WTC11 (cell line): ENCODE measurements at regions not wholly inside any gene's neighbourhood (a gene's known extent, or its start where the extent isn't known, plus 50 kb on each side); places are given as distances from the start of the nearest gene placed in this dataset.

ENCODE experiments used
- ATAC-seq: fragments of 200-7000 bp; cut with Tn5 transposase; 2 replicates; pipeline ENCODE4 v1.10.0; 2021; ENCODE audit warnings: mild to moderate bottlenecking, moderate library complexity
- CTCF ChIA-PET: fragments of 300-600 bp; sonication (Branson Sonifier 250); formaldehyde crosslinking; loops from one replicate; lab custom pipeline; 2021; ENCODE audit warnings: antibody characterized with exemption; lab: Charles Lee
- POLR2A ChIA-PET: fragments of 350-600 bp; sonication (Branson Sonifier 250); formaldehyde crosslinking; loops from one replicate; lab custom pipeline; 2021; ENCODE audit warnings: antibody characterized with exemption; lab: Charles Lee
- DNase-seq: peaks from one replicate; pipeline ENCODE4 v3.0.0; 2021; ENCODE audit warnings: low spot score
- H3K27ac Mint-ChIP-seq: 2 replicates; pipeline ENCODE4 v1.8.0; 2021; ENCODE audit warnings: mixed read lengths
- H3K27me3 Mint-ChIP-seq: 2 replicates; pipeline ENCODE4 v1.8.0; 2021; ENCODE audit warnings: low read depth, mild to moderate bottlenecking, moderate library complexity, mixed read lengths
- H3K36me3 Mint-ChIP-seq: 2 replicates; pipeline ENCODE4 v1.8.0; 2021; ENCODE audit warnings: mixed read lengths
- H3K4me1 Mint-ChIP-seq: 2 replicates; pipeline ENCODE4 v1.8.0; 2022; ENCODE audit warnings: mixed read lengths
- H3K4me3 Mint-ChIP-seq: 2 replicates; pipeline ENCODE4 v1.8.0; 2021; ENCODE audit warnings: mild to moderate bottlenecking, moderate library complexity, mixed read lengths
- H3K9me3 Mint-ChIP-seq: 2 replicates; pipeline ENCODE4 v1.8.0; 2021; ENCODE audit warnings: mixed read lengths
- CREM ChIP-seq: sonication (generic); formaldehyde crosslinking; IDR thresholded peaks from 2 replicates; pipeline ENCODE4 v1.8.1; 2022; ENCODE audit warnings: mild to moderate bottlenecking, missing genetic modification reagents, moderate library complexity
- ETV6 ChIP-seq: sonication (generic); formaldehyde crosslinking; IDR thresholded peaks from 2 replicates; pipeline ENCODE4 v1.8.1; 2022; ENCODE audit warnings: mild to moderate bottlenecking, missing genetic modification reagents
- GRHL2 ChIP-seq: fragments of 250-450 bp; sonication (Bioruptor Pico); IDR thresholded peaks from 2 replicates; pipeline ENCODE4 v1.8.0; 2022; ENCODE audit warnings: mild to moderate bottlenecking, moderate library complexity; ENCODE audit not compliant: insufficient replicate concordance, severe bottlenecking
- IRF2 ChIP-seq: sonication (generic); formaldehyde crosslinking; IDR thresholded peaks from 2 replicates; pipeline ENCODE4 v1.8.0; 2022; ENCODE audit warnings: low read depth, missing genetic modification reagents, borderline replicate concordance
- JAZF1 ChIP-seq: fragments of 250-450 bp; sonication (Bioruptor Pico); IDR thresholded peaks from 2 replicates; pipeline ENCODE4 v1.9.0; 2021; ENCODE audit warnings: moderate library complexity, mild to moderate bottlenecking, inconsistent platforms
- NR2C2 ChIP-seq: sonication (generic); formaldehyde crosslinking; IDR thresholded peaks from 2 replicates; pipeline ENCODE4 v1.8.0; 2022; ENCODE audit warnings: mild to moderate bottlenecking, missing genetic modification reagents
- PRRX2 ChIP-seq: fragments of 250-450 bp; sonication (Bioruptor Pico); IDR thresholded peaks from 2 replicates; pipeline ENCODE4 v1.8.0; 2021; ENCODE audit warnings: mild to moderate bottlenecking
- TCF7 ChIP-seq: sonication (generic); formaldehyde crosslinking; IDR thresholded peaks from 2 replicates; pipeline ENCODE4 v1.8.0; 2022; ENCODE audit warnings: mild to moderate bottlenecking, low read depth, missing genetic modification reagents, moderate library complexity
- ZNF219 ChIP-seq: sonication (generic); formaldehyde crosslinking; IDR thresholded peaks from 2 replicates; pipeline ENCODE4 v1.8.0; 2023; ENCODE audit warnings: missing genetic modification reagents, mild to moderate bottlenecking, borderline replicate concordance
- ZNF317 ChIP-seq: sonication (generic); formaldehyde crosslinking; IDR thresholded peaks from 2 replicates; pipeline ENCODE4 v1.8.1; 2023; ENCODE audit warnings: low read depth, mild to moderate bottlenecking, moderate library complexity, missing genetic modification reagents, borderline replicate concordance
- ZNF416 ChIP-seq: fragments of 250-450 bp; sonication (Bioruptor Pico); IDR thresholded peaks from 2 replicates; pipeline ENCODE4 v1.9.0; 2021; ENCODE audit warnings: mild to moderate bottlenecking, inconsistent platforms
- TF ChIP-seq, protein P1 (sequence below): sonication (generic); formaldehyde crosslinking; IDR thresholded peaks from 2 replicates; pipeline ENCODE4 v1.8.1; 2022; ENCODE audit warnings: low read depth, mild to moderate bottlenecking, moderate library complexity, missing genetic modification reagents, borderline replicate concordance
- TF ChIP-seq, protein P2 (sequence below): sonication (generic); formaldehyde crosslinking; IDR thresholded peaks from 2 replicates; pipeline ENCODE4 v1.8.0; 2022; ENCODE audit warnings: mild to moderate bottlenecking, missing genetic modification reagents
- TF ChIP-seq, protein P3 (sequence below): fragments of 250-450 bp; sonication (Bioruptor Pico); IDR thresholded peaks from 2 replicates; pipeline ENCODE4 v1.9.0; 2021; ENCODE audit warnings: mild to moderate bottlenecking
- TF ChIP-seq, protein P4 (sequence below): sonication (generic); formaldehyde crosslinking; IDR thresholded peaks from 2 replicates; pipeline ENCODE4 v1.8.0; 2022; ENCODE audit warnings: missing genetic modification reagents
- TF ChIP-seq, protein P5 (sequence below): fragments of 250-450 bp; sonication (Bioruptor Pico); IDR thresholded peaks from 2 replicates; pipeline ENCODE4 v1.9.0; 2021; ENCODE audit warnings: mild to moderate bottlenecking
- TF ChIP-seq, protein P6 (sequence below): sonication (generic); formaldehyde crosslinking; IDR thresholded peaks from 2 replicates; pipeline ENCODE4 v1.8.0; 2022; ENCODE audit warnings: mild to moderate bottlenecking, missing genetic modification reagents

DNA sequence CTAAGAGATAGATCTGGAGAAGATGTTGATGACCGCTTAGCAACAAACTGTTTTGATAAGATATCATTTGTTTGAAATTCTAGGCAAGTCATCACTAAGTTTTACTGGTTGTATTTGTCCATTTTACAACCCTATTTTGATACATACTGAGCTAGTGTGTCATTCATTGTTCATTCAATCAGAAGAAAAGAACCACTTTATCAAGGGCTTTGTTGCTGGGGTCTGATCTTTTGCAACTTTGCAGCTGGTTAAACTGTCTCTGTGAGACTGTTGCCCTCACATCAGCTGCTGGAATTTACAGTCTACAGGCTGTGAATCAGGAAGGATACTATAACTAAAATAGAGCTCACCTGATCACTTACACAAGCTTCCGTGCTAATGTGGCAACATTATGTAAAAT lies 290.5 kb downstream of the RFC3 start:
- Mint-ChIP-seq H3K27me3 (no peaks in the 10 kb centered on the region), H3K27ac (no peak overlapping the region), H3K4me1 (peaks cover 3% of the 10 kb centered on the region; the same call in 1 of the 2 replicates), H3K36me3 (peaks cover 3% of the 10 kb centered on the region; the same call in 1 of the 2 replicates), H3K4me3 (no peak overlapping the region), H3K9me3 (peaks cover 23% of the 10 kb centered on the region)
- no peak for DNase-seq
- ChIA-PET POLR2A (no interaction called here), CTCF (no interaction called here)
- no peak for ATAC-seq
- no peak for TF ChIP-seq JAZF1
- TF ChIP-seq, protein P1, sequence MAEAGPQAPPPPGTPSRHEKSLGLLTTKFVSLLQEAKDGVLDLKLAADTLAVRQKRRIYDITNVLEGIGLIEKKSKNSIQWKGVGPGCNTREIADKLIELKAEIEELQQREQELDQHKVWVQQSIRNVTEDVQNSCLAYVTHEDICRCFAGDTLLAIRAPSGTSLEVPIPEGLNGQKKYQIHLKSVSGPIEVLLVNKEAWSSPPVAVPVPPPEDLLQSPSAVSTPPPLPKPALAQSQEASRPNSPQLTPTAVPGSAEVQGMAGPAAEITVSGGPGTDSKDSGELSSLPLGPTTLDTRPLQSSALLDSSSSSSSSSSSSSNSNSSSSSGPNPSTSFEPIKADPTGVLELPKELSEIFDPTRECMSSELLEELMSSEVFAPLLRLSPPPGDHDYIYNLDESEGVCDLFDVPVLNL (CRISPR knock-in tag): no peak

DNA sequence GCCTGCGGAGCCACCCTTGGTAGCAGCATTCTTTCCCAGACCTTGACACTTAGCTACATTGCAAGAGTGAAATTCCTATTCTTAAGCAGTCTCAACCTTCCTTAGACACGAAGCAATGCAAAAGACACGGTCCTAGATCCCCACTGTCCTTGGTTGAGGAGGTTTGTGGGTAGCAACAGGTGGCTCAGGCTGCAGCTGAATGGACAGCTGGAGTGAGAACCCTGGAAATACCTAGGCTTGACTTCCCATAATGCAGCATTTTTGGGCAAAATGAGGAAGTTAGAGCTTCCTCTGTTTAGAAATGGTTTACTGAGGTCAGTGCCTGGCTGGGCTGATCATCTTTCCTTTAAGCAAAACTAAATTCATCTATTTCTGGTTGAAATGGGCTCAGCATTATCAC lies 296.6 kb downstream of the RFC3 start:
- H3K4me3 Mint-ChIP-seq: no peak overlapping the region
- H3K27me3 Mint-ChIP-seq: no peaks in the 10 kb centered on the region
- H3K4me1 Mint-ChIP-seq: peaks cover 19% of the 10 kb centered on the region
- DNase-seq (no peak), ATAC-seq (no peak)
- ChIA-PET CTCF (interaction anchor here (0.6 kb wide), 1 partner anchor 1124 kb away, joined by 3 read pairs; no protein-coding TSS in a partner anchor), POLR2A (no interaction called here)
- no peak overlapping the region for H3K27ac Mint-ChIP-seq
- peaks cover 16% of the 10 kb centered on the region for H3K9me3 Mint-ChIP-seq
- no peaks in the 10 kb centered on the region for H3K36me3 Mint-ChIP-seq
- TF ChIP-seq, protein P2, sequence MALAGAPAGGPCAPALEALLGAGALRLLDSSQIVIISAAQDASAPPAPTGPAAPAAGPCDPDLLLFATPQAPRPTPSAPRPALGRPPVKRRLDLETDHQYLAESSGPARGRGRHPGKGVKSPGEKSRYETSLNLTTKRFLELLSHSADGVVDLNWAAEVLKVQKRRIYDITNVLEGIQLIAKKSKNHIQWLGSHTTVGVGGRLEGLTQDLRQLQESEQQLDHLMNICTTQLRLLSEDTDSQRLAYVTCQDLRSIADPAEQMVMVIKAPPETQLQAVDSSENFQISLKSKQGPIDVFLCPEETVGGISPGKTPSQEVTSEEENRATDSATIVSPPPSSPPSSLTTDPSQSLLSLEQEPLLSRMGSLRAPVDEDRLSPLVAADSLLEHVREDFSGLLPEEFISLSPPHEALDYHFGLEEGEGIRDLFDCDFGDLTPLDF (CRISPR knock-in tag): no peak

DNA sequence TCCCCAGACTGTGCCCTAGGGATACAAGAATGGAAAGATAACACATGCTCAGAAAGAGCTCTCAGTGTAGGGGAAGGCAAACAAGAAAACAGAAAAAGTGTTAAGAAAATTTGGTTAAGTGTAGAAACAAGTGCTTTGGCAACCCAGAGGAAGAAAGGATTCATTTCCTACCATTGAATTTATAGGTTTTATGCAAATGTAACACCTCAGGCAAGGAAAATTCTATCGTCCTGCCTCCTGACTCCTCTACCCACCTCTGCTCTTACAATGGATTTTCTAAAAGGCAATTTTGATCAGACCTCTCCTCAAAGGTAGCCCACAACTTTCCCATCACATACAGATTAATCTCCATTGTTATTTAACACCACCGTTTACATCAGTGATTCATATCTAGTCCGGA lies 298.7 kb downstream of the RFC3 start:
- DNase-seq: no peak
- H3K9me3 Mint-ChIP-seq: peaks cover 19% of the 10 kb centered on the region
- H3K36me3 Mint-ChIP-seq: no peaks in the 10 kb centered on the region
- ATAC-seq: peak; percentile 38
- no peaks in the 10 kb centered on the region for H3K27me3 Mint-ChIP-seq
- CTCF ChIA-PET: no interaction called here
- TF ChIP-seq, protein P3, sequence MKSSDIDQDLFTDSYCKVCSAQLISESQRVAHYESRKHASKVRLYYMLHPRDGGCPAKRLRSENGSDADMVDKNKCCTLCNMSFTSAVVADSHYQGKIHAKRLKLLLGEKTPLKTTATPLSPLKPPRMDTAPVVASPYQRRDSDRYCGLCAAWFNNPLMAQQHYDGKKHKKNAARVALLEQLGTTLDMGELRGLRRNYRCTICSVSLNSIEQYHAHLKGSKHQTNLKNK (CRISPR knock-in tag): no peak
- no peak for TF ChIP-seq PRRX2
- no peak for TF ChIP-seq ZNF219
- TF ChIP-seq NR2C2 (CRISPR knock-in tag): no peak
- TF ChIP-seq, protein P4, sequence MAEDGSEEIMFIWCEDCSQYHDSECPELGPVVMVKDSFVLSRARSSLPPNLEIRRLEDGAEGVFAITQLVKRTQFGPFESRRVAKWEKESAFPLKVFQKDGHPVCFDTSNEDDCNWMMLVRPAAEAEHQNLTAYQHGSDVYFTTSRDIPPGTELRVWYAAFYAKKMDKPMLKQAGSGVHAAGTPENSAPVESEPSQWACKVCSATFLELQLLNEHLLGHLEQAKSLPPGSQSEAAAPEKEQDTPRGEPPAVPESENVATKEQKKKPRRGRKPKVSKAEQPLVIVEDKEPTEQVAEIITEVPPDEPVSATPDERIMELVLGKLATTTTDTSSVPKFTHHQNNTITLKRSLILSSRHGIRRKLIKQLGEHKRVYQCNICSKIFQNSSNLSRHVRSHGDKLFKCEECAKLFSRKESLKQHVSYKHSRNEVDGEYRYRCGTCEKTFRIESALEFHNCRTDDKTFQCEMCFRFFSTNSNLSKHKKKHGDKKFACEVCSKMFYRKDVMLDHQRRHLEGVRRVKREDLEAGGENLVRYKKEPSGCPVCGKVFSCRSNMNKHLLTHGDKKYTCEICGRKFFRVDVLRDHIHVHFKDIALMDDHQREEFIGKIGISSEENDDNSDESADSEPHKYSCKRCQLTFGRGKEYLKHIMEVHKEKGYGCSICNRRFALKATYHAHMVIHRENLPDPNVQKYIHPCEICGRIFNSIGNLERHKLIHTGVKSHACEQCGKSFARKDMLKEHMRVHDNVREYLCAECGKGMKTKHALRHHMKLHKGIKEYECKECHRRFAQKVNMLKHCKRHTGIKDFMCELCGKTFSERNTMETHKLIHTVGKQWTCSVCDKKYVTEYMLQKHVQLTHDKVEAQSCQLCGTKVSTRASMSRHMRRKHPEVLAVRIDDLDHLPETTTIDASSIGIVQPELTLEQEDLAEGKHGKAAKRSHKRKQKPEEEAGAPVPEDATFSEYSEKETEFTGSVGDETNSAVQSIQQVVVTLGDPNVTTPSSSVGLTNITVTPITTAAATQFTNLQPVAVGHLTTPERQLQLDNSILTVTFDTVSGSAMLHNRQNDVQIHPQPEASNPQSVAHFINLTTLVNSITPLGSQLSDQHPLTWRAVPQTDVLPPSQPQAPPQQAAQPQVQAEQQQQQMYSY (CRISPR knock-in tag): no peak
- no peak for TF ChIP-seq TCF7
- TF ChIP-seq IRF2 (CRISPR knock-in tag): no peak
- TF ChIP-seq, protein P5, sequence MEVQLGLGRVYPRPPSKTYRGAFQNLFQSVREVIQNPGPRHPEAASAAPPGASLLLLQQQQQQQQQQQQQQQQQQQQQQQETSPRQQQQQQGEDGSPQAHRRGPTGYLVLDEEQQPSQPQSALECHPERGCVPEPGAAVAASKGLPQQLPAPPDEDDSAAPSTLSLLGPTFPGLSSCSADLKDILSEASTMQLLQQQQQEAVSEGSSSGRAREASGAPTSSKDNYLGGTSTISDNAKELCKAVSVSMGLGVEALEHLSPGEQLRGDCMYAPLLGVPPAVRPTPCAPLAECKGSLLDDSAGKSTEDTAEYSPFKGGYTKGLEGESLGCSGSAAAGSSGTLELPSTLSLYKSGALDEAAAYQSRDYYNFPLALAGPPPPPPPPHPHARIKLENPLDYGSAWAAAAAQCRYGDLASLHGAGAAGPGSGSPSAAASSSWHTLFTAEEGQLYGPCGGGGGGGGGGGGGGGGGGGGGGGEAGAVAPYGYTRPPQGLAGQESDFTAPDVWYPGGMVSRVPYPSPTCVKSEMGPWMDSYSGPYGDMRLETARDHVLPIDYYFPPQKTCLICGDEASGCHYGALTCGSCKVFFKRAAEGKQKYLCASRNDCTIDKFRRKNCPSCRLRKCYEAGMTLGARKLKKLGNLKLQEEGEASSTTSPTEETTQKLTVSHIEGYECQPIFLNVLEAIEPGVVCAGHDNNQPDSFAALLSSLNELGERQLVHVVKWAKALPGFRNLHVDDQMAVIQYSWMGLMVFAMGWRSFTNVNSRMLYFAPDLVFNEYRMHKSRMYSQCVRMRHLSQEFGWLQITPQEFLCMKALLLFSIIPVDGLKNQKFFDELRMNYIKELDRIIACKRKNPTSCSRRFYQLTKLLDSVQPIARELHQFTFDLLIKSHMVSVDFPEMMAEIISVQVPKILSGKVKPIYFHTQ (CRISPR knock-in tag): no peak
- no peak for TF ChIP-seq ETV6 (CRISPR knock-in tag)
- no peak for TF ChIP-seq CREM (CRISPR knock-in tag)
- no peak for TF ChIP-seq GRHL2
- no peak for TF ChIP-seq ZNF317 (CRISPR knock-in tag)
- no peak for TF ChIP-seq ZNF416 (CRISPR knock-in tag)
- TF ChIP-seq, protein P6, sequence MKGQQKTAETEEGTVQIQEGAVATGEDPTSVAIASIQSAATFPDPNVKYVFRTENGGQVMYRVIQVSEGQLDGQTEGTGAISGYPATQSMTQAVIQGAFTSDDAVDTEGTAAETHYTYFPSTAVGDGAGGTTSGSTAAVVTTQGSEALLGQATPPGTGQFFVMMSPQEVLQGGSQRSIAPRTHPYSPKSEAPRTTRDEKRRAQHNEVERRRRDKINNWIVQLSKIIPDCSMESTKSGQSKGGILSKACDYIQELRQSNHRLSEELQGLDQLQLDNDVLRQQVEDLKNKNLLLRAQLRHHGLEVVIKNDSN (CRISPR knock-in tag): no peak
- no peak overlapping the region for H3K4me3 Mint-ChIP-seq
- POLR2A ChIA-PET: no interaction called here
- peaks cover 19% of the 10 kb centered on the region for H3K4me1 Mint-ChIP-seq
- 0 out of 2 replicates have a peak overlapping the region, but pooled peaks have one; percentile 0 for H3K27ac Mint-ChIP-seq
